GM23248 (cell line): ENCODE measurements at regions not wholly inside any gene's neighbourhood (a gene's known extent, or its start where the extent isn't known, plus 50 kb on each side); places are given as distances from the start of the nearest gene placed in this dataset.

Source experiments
- EZH2 ChIP-seq: fragments of 200-600 bp; sonication (generic); IDR thresholded peaks from 2 replicates; pipeline ENCODE4 v1.6.1; 2018; ENCODE audit warnings: antibody characterized with exemption, mild to moderate bottlenecking; ENCODE audit not compliant: insufficient read depth, poor library complexity, severe bottlenecking
- EZH2phosphoT487 ChIP-seq: fragments of 200-600 bp; sonication (generic); IDR thresholded peaks from 2 replicates; pipeline ENCODE4 v1.6.1; 2018; ENCODE audit warnings: antibody characterized with exemption, moderate library complexity, mild to moderate bottlenecking, low read depth; ENCODE audit not compliant: insufficient read depth

DNA sequence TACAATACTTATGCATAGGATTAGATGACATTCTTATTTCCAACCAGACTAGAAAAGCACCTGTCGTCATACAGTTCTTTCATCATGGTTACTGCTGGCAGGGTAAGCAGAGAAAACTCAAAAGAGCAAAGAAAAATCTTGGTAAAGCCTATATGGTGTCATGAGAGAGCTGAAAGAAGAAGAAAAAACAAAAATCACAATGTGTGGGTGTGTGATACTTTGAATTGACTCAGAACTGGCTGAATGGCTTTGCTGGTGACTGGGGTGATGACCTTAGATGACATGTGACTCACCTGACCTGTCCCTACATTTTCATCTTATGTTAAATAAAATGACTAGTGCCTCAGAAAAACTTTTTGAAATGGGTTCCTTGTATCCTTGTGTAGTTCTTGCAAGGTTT lies 278.1 kb upstream of the LMO3 start:
- TF ChIP-seq EZH2 (no peak), EZH2phosphoT487 (no peak)
